Activated gamma-delta T cell treated with Interleukin-2 at 50 U/mL for 16 hours (primary cell): ENCODE measurements at regions not wholly inside any gene's neighbourhood (a gene's known extent, or its start where the extent isn't known, plus 50 kb on each side); places are given as distances from the start of the nearest gene placed in this dataset.

Experiments used
- DNase-seq: peaks from one replicate; pipeline ENCODE4 v3.0.0-alpha.2; 2020

GRCh38 chr1:2936559-2937515 is 84.4 kb upstream of the ACTRT2 start:
- no peak for DNase-seq

DNA sequence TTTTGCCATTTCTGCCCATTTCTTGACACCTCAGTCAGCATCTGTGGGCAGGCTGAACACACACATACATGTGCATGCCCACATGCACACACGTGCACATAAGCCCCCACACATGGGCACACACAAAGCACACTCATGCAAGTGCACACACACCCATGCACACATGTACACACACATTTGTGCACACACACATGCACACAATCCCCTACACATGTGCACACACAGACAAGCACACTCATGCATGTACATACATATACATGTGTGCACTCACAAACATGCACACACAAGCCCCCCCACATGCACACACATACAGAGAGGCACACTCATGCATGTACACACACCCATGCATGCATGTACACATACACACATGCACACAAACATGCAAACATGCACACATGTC is 83.5 kb upstream of the ACTRT2 start:
- DNase-seq = no peak

DNA sequence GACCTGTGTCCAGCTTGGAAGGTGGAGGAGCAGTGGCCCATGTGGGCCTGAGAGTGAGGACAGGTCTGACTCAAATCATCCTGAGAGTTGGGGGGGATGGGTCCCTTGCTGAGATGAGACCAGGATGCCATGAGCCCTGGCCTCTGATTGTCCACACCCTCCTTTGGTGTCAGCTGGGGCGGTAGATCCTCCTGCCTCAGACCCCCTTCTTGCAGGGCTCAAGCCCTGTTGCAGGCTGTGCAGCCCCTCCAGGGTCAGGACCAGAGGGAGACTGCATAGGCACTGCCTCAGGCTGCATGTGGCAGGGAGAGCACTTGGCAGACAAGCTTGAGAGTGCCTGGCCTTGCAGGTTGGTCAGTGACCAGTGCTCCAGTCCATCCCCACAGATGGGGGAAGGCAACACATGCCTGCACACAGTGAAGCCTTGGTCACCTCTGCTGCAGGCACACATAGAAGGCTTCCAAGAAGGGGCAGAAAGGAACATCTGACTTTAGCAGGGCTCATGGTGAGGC is 82.2 kb upstream of the ACTRT2 start:
- DNase-seq = no peak

- DNase-seq = no peak
These were observed 81.1 kb upstream of the ACTRT2 start for GRCh38 chr1:2940178-2940577.

DNA sequence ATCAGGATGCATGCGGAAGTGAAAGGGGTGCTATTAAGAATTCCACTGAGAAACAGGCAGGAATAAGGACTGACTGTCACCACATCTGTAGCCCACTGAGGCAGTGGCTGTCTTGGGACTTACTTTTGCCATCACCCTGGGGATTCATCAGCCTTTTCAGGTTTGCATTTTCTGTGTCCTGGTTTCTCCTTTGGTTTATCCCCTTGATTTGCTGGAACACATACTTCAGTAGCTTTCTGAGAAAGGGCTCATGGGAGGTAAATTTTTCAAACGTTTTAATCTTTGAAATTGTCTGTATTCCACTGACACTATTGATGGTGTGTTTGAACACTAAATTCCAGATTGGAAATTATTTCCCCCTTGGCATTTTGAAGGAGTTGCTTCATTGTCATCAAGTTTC is 80.2 kb upstream of the ACTRT2 start:
- DNase-seq = no peak

DNA sequence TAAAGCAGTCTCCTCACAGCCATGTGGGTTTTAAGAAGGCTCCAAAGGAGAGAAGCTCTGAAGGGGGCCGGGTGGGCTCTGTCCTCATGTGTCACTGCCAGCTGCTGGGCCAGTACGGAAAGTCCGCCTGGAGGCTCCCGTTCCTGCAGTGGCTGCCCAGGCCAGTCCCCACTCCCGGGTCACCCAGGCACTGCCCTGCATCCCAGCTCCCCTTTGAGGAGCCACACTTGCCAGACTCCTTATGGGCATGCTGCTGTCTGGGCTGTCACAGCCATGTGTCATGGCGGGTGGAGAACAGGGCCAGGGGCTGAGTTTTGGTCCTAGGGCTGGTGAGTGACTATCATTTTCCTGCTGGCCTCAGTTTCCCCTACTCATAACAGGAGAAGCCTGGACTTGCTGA is 79.4 kb upstream of the ACTRT2 start:
- DNase-seq = no peak

- DNase-seq = no peak
These were observed 78.9 kb upstream of the ACTRT2 start for GRCh38 chr1:2942410-2942809.

DNA sequence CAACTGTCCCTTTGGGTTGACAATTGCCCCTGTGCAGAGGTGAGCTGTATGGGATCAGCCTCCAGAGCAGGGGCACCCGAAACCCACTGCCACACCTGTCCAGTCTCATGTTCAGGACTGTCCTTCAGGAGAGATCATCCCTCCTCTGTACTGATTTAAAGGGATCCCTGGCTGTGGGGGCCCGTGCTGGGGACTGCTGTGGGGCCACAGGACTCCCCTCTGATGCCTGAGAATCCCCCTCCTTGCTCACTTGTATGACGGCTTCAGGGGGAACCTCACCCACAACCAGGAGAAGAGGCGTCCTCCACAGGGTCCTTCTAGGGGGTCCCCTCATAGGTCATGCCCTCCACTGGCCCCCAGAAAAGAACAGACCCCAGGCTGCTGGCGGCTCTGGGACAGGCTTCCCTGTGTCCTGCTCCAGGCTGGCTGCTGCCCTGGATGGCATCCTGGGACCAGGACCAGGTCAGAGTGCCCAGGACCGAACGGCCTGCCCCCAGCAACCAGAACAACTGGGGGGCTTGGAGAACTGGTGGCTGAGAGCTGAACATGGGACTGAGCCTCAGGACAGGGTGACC is 77.5 kb upstream of the ACTRT2 start:
- no peak for DNase-seq

DNA sequence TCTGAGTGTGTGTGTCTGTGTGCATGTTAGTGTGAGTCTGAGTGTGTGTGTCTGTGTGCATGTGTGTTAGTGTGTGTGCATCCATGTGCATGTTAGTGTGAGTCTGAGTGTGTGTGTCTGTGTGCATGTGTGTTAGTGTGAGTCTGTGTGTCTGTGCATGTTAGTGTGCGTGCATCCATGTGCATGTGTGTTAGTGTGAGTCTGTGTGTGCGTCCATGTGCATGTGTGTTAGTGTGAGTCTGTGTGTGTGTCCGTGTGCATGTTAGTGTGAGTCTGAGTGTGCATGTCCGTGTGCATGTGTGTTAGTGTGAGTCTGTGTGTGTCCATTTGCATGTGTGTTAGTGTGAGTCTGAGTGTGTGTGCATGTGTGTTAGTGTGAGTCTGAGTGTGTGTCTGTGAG is 76.6 kb upstream of the ACTRT2 start:
- no peak for DNase-seq

- no peak for DNase-seq
These were observed 75.4 kb upstream of the ACTRT2 start for GRCh38 chr1:2945821-2946231.

GRCh38 chr1:2946291-2946690 is 75.0 kb upstream of the ACTRT2 start:
- DNase-seq = no peak

GRCh38 chr1:2946999-2947690 is 74.1 kb upstream of the ACTRT2 start:
- no peak for DNase-seq

- DNase-seq = no peak
These were observed 73.1 kb upstream of the ACTRT2 start for GRCh38 chr1:2948001-2948750.

GRCh38 chr1:2948751-2949680 is 72.3 kb upstream of the ACTRT2 start:
- DNase-seq = no peak

GRCh38 chr1:2949966-2950925 is 71.0 kb upstream of the ACTRT2 start:
- DNase-seq = no peak

- DNase-seq = no peak
These were observed 70.4 kb upstream of the ACTRT2 start for GRCh38 chr1:2950926-2951305.

DNA sequence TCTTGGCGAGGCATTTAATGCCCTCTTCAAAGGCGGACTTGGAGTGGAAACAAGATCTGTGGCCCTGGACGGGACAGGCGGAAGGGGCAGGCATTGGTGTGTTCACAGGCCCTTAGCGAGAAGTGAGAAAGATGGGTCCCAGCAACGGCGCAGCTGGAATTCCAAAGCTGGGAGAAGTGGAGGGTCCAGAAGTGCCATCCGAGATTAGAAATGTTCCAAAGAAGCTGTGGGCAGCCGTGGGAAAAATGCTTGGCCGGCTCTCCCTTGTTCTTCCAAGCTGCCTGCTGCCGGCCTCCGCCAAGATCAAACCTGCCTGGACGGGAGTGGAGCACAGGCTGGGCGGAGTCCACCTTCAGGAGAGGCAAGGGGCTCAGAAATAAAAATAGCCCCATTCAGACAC is 69.4 kb upstream of the ACTRT2 start:
- DNase-seq = no peak

DNA sequence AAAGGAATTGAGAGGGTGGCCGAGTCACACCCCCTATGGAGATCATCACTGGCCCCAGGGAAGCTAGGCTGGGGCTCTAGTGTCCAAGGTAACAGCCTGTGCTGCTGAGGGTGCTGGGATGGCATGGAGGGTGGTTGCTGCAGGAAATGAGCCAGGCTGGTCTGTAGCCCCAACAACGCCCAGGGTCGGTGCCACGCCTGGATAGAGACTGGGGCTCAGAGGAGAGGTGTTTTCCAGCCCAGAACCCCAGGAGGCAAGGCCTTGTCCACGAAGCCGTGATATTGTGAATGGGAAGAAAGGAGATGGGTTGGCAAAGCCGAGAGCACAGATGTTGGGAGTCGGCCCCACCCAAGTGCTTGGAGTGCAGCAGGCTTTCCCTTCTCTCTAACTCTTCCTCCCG is 68.9 kb upstream of the ACTRT2 start:
- DNase-seq = no peak

DNA sequence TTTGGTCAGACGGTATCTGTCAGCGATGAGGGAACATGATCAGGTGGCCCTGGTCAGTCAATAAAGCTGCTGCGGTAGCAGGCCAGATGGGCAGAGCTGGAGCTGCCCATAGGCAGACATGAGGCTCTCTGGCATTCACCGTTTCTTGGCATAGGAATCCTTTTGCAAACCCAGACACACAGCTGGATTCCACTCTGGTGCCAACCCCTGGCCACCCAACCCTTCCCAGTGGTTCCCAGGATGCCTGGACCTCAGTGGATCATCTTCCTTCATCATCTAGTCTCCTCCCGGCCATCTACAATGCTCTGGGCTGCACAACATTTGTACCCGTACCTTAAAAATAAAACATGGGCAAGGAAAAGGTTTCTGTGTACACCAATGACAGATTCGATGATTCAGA is 68.3 kb upstream of the ACTRT2 start:
- DNase-seq = no peak

DNA sequence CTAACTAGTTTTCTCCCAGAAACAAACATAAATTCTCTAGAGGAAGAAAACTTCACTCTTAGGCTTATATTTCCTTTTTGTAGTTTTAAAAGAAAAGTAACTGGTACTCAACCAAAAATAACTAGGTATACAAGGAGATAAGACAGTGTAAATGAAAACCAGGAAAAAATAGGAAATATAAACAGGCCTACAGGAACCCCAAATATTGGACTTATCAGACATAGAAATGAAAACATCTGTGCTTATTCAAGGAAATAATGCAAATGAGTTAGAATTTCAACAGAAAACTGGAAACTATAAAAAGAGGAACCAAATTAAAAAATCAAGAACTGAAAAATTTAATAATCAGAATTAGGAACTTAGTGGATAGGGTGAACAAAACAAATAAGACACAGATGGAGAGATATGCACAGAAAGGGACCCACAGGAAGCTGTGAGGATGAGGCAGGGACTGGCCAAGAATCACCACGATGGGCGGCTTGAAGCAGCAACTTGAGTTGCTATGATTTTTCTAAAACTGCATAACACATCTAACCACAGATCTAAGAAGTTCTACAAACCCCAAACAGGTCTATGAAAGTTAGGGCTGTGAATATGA is 67.5 kb upstream of the ACTRT2 start:
- no peak for DNase-seq
